ENCODE measurements at regions not wholly inside any gene's neighbourhood (a gene's known extent, or its start where the extent isn't known, plus 50 kb on each side); places are given as distances from the start of the nearest gene placed in this dataset.

GRCh38 chr13:53379485-53379884 lies 350.9 kb downstream of the OLFM4 start:
- intact Hi-C loops (cut with DNase I), result no loop called here
- Histone ChIP-seq H3K9me3 (no peaks in the 10 kb centered on the region), H3K4me3 (no peak overlapping the region), H3K4me1 (no peaks in the 10 kb centered on the region), H3K27ac (no peak overlapping the region), H3K27me3 (no peaks in the 10 kb centered on the region), H3K36me3 (no peaks in the 10 kb centered on the region)
- no peak for TF ChIP-seq CTCF (IDR thresholded peaks at IDR 0.05)
- DNase-seq (ENCODE audit: low spot score in 2 of 2), result no peak

GRCh38 chr13:53382008-53382407 lies 353.4 kb downstream of the OLFM4 start:
- Histone ChIP-seq H3K27ac (no peak overlapping the region), H3K27me3 (no peaks in the 10 kb centered on the region), H3K9me3 (no peaks in the 10 kb centered on the region), H3K4me1 (no peaks in the 10 kb centered on the region), H3K36me3 (no peaks in the 10 kb centered on the region), H3K4me3 (no peak overlapping the region)
- no peak for DNase-seq (ENCODE audit: low spot score in 2 of 2)
- intact Hi-C loops (cut with DNase I), result no loop called here
- TF ChIP-seq CTCF (IDR thresholded peaks at IDR 0.05), result no peak

GRCh38 chr13:53398051-53398450 lies 369.4 kb downstream of the OLFM4 start:
- Histone ChIP-seq H3K4me3 (no peak overlapping the region), H3K36me3 (no peaks in the 10 kb centered on the region), H3K4me1 (no peaks in the 10 kb centered on the region), H3K27ac (no peak overlapping the region), H3K27me3 (no peaks in the 10 kb centered on the region), H3K9me3 (no peaks in the 10 kb centered on the region)
- no peak for DNase-seq (ENCODE audit: low spot score in 2 of 2)
- intact Hi-C loops (cut with DNase I), result no loop called here
- TF ChIP-seq CTCF (IDR thresholded peaks at IDR 0.05), result no peak

GRCh38 chr13:53405616-53406015 lies 377.0 kb downstream of the OLFM4 start:
- Histone ChIP-seq H3K36me3 (no peaks in the 10 kb centered on the region), H3K4me1 (no peaks in the 10 kb centered on the region), H3K4me3 (no peak overlapping the region), H3K27ac (no peak overlapping the region), H3K9me3 (no peaks in the 10 kb centered on the region), H3K27me3 (no peaks in the 10 kb centered on the region)
- TF ChIP-seq CTCF (IDR thresholded peaks at IDR 0.05), result no peak
- no peak for DNase-seq (ENCODE audit: low spot score in 2 of 2)
- intact Hi-C loops (cut with DNase I), result no loop called here

GRCh38 chr13:53408306-53408705 lies 379.7 kb downstream of the OLFM4 start:
- intact Hi-C loops (cut with DNase I), result no loop called here
- no peaks in the 10 kb centered on the region for H3K4me1 ChIP-seq
- H3K27ac ChIP-seq, result no peak overlapping the region
- no peak overlapping the region for H3K4me3 ChIP-seq
- no peaks in the 10 kb centered on the region for H3K9me3 ChIP-seq
- no peaks in the 10 kb centered on the region for H3K36me3 ChIP-seq
- no peak for TF ChIP-seq CTCF (IDR thresholded peaks at IDR 0.05)
- H3K27me3 ChIP-seq, result no peaks in the 10 kb centered on the region
- DNase-seq (ENCODE audit: low spot score in 2 of 2), result no peak

GRCh38 chr13:53408847-53409568 lies 380.4 kb downstream of the OLFM4 start:
- intact Hi-C loops (cut with DNase I), result no loop called here
- Histone ChIP-seq H3K27me3 (no peaks in the 10 kb centered on the region), H3K9me3 (no peaks in the 10 kb centered on the region), H3K4me3 (no peak overlapping the region), H3K36me3 (no peaks in the 10 kb centered on the region), H3K27ac (no peak overlapping the region), H3K4me1 (no peaks in the 10 kb centered on the region)
- DNase-seq (ENCODE audit: low spot score in 2 of 2), result no peak
- no peak for TF ChIP-seq CTCF (IDR thresholded peaks at IDR 0.05)
